HEK293 (cell line): ENCODE measurements at regions not wholly inside any gene's neighbourhood (a gene's known extent, or its start where the extent isn't known, plus 50 kb on each side); places are given as distances from the start of the nearest gene placed in this dataset.
A peak's percentile ranks its signal among the peaks of the same experiment; 100 is the strongest.
"Not testable (repeated sequence)": the region's sequence is repeated elsewhere in the genome, so short reads cannot be mapped to it uniquely, and the experiment has no call there.

ENCODE experiments used
- CTCF ChIA-PET: fragments of 350-600 bp; formaldehyde crosslinking; extraction: SDS; loops from one replicate; lab custom pipeline; 2021; ENCODE audit warnings: antibody characterized with exemption; lab: Yijun Ruan, JAX
- POLR2A ChIA-PET: fragments of 300-600 bp; formaldehyde crosslinking; extraction: SDS; loops from one replicate; lab custom pipeline; 2020; ENCODE audit warnings: antibody characterized with exemption, inconsistent platforms; lab: Yijun Ruan, JAX
- H3K27ac ChIP-seq: fragments of 200-500 bp; sonication (Bioruptor generic); 2 replicates; pipeline ENCODE4 v1.5.1; 2014; ENCODE audit warnings: low read depth, low read length, control low read depth, inconsistent platforms; ENCODE audit errors: extremely low read depth
- H3K36me3 ChIP-seq, 2 experiments: fragments of 200-500 bp in 1 of 2; sonication (Bioruptor generic) in 1 of 2; 1 replicate in 1 of 2; 2 replicates in 1 of 2; pipeline ENCODE4 v1.5.1; 2014 to 2017; ENCODE audit warnings: inconsistent platforms in 2 of 2, low read length in 2 of 2; ENCODE audit not compliant: control insufficient read depth in 2 of 2, insufficient read depth in 1 of 2
- H3K4me1 ChIP-seq: fragments of 200-500 bp; sonication (Bioruptor generic); 2 replicates; pipeline ENCODE4 v1.5.1; 2014; ENCODE audit warnings: mild to moderate bottlenecking, low read length, inconsistent platforms; ENCODE audit not compliant: control insufficient read depth, insufficient read depth
- H3K4me3 ChIP-seq: 2 replicates; pipeline ENCODE4 v1.5.1; 2011; ENCODE audit warnings: low read depth, mild to moderate bottlenecking, control low read depth, low read length, moderate library complexity
- H3K9me3 ChIP-seq: fragments of 200-500 bp; sonication (Bioruptor generic); 2 replicates; pipeline ENCODE4 v1.5.1; 2014; ENCODE audit warnings: low read depth, low read length, inconsistent platforms; ENCODE audit not compliant: control insufficient read depth, insufficient read depth
- GLIS2 ChIP-seq: fragments of 450-650 bp; formaldehyde crosslinking; IDR thresholded peaks from 2 replicates; pipeline ENCODE4 v1.5.1; 2016; ENCODE audit warnings: missing biosample characterization, missing genetic modification characterization
- SETDB1 ChIP-seq: IDR thresholded peaks from one replicate; pipeline ENCODE4 v1.6.1; 2017; ENCODE audit warnings: mild to moderate bottlenecking, low read length, moderate library complexity, mixed read lengths; ENCODE audit not compliant: insufficient read length
- TCF7L2 ChIP-seq: IDR thresholded peaks from 2 replicates; pipeline ENCODE4 v1.6.1; 2011; ENCODE audit warnings: low read depth, mild to moderate bottlenecking, inconsistent platforms, low read length, moderate library complexity, borderline replicate concordance
- ZBTB1 ChIP-seq: fragments of 450-650 bp; formaldehyde crosslinking; IDR thresholded peaks from 2 replicates; pipeline ENCODE4 v1.5.1; 2016; ENCODE audit warnings: missing biosample characterization, missing genetic modification characterization
- ZBTB10 ChIP-seq: fragments of 450-650 bp; formaldehyde crosslinking; IDR thresholded peaks from 2 replicates; pipeline ENCODE4 v1.5.1; 2016; ENCODE audit warnings: missing biosample characterization, missing genetic modification characterization
- ZNF155 ChIP-seq: fragments of 450-650 bp; formaldehyde crosslinking; IDR thresholded peaks from 2 replicates; pipeline ENCODE4 v1.5.1; 2016; ENCODE audit warnings: missing biosample characterization, missing genetic modification characterization
- ZNF221 ChIP-seq: fragments of 450-650 bp; formaldehyde crosslinking; IDR thresholded peaks from 2 replicates; pipeline ENCODE4 v1.5.1; 2017; ENCODE audit warnings: missing biosample characterization, missing genetic modification characterization, borderline replicate concordance
- ZNF266 ChIP-seq: fragments of 450-650 bp; formaldehyde crosslinking; IDR thresholded peaks from 2 replicates; pipeline ENCODE4 v1.5.1; 2016; ENCODE audit warnings: missing biosample characterization, missing genetic modification characterization, low read depth
- ZNF366 ChIP-seq: fragments of 450-650 bp; formaldehyde crosslinking; conservative IDR thresholded peaks from 2 replicates; pipeline ENCODE4 v1.5.1; 2016; ENCODE audit warnings: missing biosample characterization, missing genetic modification characterization
- ZNF398 ChIP-seq: fragments of 450-650 bp; formaldehyde crosslinking; IDR thresholded peaks from 2 replicates; pipeline ENCODE4 v1.5.1; 2017; ENCODE audit warnings: missing biosample characterization, missing genetic modification characterization
- ZNF561 ChIP-seq: fragments of 450-650 bp; IDR thresholded peaks from 2 replicates; pipeline ENCODE4 v1.5.1; 2018; ENCODE audit warnings: missing biosample characterization, missing genetic modification characterization, borderline replicate concordance
- ZNF629 ChIP-seq: fragments of 450-650 bp; formaldehyde crosslinking; IDR thresholded peaks from 2 replicates; pipeline ENCODE4 v1.5.1; 2017; ENCODE audit warnings: missing biosample characterization, missing genetic modification characterization
- ZNF792 ChIP-seq: fragments of 450-650 bp; formaldehyde crosslinking; IDR thresholded peaks from 2 replicates; pipeline ENCODE4 v1.5.1; 2016; ENCODE audit warnings: missing biosample characterization, missing genetic modification characterization
- ZSCAN16 ChIP-seq: fragments of 450-650 bp; formaldehyde crosslinking; IDR thresholded peaks from 2 replicates; pipeline ENCODE4 v1.5.1; 2016; ENCODE audit warnings: missing biosample characterization, missing genetic modification characterization
- TF ChIP-seq, protein P1 (sequence below): fragments of 450-650 bp; formaldehyde crosslinking; IDR thresholded peaks from 2 replicates; pipeline ENCODE4 v1.5.1; 2016; ENCODE audit warnings: missing biosample characterization, missing genetic modification characterization
- TF ChIP-seq, protein P2 (sequence below): fragments of 450-650 bp; formaldehyde crosslinking; IDR thresholded peaks from 2 replicates; pipeline ENCODE4 v1.5.1; 2016; ENCODE audit warnings: missing biosample characterization, missing genetic modification characterization
- TF ChIP-seq, protein P3 (sequence below): fragments of 450-650 bp; formaldehyde crosslinking; IDR thresholded peaks from 2 replicates; pipeline ENCODE4 v1.5.1; 2016; ENCODE audit warnings: missing biosample characterization, missing genetic modification characterization

GRCh38 chr7:50251765-50252164, 52.8 kb upstream of the IKZF1 start:
- TF ChIP-seq ZSCAN16 (tag by site-specific recombination) = no peak
- TF ChIP-seq GLIS2 (tag by site-specific recombination) = no peak
- no peak for TF ChIP-seq ZNF629 (tag by site-specific recombination)
- TF ChIP-seq ZNF221 (tag by site-specific recombination) = no peak
- no peak for TF ChIP-seq ZNF561 (tag by site-specific recombination)
- TF ChIP-seq, protein P1, sequence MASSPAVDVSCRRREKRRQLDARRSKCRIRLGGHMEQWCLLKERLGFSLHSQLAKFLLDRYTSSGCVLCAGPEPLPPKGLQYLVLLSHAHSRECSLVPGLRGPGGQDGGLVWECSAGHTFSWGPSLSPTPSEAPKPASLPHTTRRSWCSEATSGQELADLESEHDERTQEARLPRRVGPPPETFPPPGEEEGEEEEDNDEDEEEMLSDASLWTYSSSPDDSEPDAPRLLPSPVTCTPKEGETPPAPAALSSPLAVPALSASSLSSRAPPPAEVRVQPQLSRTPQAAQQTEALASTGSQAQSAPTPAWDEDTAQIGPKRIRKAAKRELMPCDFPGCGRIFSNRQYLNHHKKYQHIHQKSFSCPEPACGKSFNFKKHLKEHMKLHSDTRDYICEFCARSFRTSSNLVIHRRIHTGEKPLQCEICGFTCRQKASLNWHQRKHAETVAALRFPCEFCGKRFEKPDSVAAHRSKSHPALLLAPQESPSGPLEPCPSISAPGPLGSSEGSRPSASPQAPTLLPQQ (tag by site-specific recombination) = no peak
- TF ChIP-seq TCF7L2 = no peak
- ChIA-PET CTCF (no interaction called here), POLR2A (no interaction called here)

GRCh38 chr7:50246551-50246950, 58.0 kb upstream of the IKZF1 start:
- TF ChIP-seq ZBTB1 (tag by site-specific recombination) (no peak), ZNF266 (no peak), SETDB1 (peak; percentile 70), ZNF792 (tag by site-specific recombination) (no peak)
- no peak overlapping the region for H3K4me3 ChIP-seq
- ChIA-PET POLR2A (no interaction called here), CTCF (no interaction called here)
- H3K4me1 ChIP-seq = no peaks in the 10 kb centered on the region
- no peaks in the 10 kb centered on the region for H3K36me3 ChIP-seq
- no peaks in the 10 kb centered on the region for H3K9me3 ChIP-seq
- no peak overlapping the region for H3K27ac ChIP-seq

More at GRCh38 chr7:50251765-50252164, 52.8 kb upstream of the IKZF1 start:
- H3K4me1 ChIP-seq = no peaks in the 10 kb centered on the region
- H3K4me3 ChIP-seq = no peak overlapping the region
- H3K27ac ChIP-seq = no peak overlapping the region
- H3K36me3 ChIP-seq = no peaks in the 10 kb centered on the region
- no peaks in the 10 kb centered on the region for H3K9me3 ChIP-seq

DNA sequence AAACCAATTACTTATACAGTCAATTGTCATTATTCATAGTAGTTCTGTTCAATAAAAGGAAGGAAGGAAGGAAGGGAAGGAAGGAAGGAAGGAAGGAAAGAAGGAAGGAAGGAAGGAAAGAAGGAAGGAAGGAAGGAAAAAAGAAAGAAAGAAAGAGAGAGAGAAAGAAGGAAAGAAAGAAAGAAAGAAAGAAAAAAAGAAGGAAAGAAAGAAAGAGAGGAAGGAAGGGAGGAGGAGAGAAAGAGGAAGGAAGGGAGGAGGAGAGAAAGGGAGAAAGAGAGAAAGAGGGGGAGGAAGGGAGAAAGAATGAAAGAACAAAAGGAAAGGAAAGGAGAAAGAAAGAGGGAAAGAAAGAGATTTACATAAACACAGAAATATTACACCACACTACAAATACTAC, 62.4 kb upstream of the IKZF1 start:
- POLR2A ChIA-PET, H3K27ac ChIP-seq, H3K4me1 ChIP-seq, H3K4me3 ChIP-seq, H3K9me3 ChIP-seq, CTCF ChIA-PET, H3K36me3 ChIP-seq: not testable (repeated sequence)
- peak; percentile 59 for TF ChIP-seq ZNF366 (tag by site-specific recombination)

DNA sequence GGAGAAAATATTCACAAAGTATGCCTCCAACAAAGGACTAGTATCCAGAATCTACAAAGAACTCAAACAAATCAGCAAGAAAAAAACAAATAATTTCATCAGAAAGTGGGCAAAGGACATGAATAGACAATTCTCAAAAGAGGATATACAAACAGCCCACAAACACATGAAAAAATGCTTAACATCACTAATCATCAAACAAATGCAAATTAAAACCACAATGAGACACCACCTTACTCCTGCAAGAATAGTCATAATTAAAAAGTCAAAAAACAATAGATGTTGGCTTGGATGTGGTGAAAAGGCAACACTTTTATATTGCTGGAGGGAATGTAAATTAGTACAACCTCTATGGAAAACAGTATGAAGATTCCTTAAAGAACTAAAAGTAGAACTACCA, 63.8 kb upstream of the IKZF1 start:
- H3K9me3 ChIP-seq, H3K4me1 ChIP-seq, H3K27ac ChIP-seq, CTCF ChIA-PET, POLR2A ChIA-PET, H3K36me3 ChIP-seq, H3K4me3 ChIP-seq: not testable (repeated sequence)

DNA sequence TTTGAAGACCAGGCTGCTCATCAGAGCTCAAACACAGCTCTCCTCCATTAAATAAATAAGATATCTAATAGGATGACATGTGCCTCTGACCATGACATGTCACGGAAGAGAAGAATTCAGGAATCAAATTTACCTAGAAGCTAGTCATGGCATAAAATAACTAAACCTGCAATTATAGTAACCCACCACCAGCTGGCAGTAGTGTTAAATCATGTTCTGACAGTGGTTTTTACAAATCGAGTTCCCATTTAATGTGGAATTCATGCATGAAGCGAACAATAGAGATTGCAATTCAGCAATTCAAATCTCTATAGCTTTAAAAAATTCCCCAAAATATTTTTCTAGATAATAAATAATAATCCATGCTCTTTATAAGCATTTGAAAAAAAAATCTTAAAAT, 74.6 kb upstream of the IKZF1 start:
- no peak overlapping the region for H3K4me3 ChIP-seq
- H3K27ac ChIP-seq = no peak overlapping the region
- ChIA-PET POLR2A (no interaction called here), CTCF (interaction anchor here (0.6 to 1.0 kb wide), 4 partner anchors 8 to 736 kb away, joined by 3 read pairs; no protein-coding TSS in a partner anchor)
- no peaks in the 10 kb centered on the region for H3K36me3 ChIP-seq
- H3K9me3 ChIP-seq = no peaks in the 10 kb centered on the region
- H3K4me1 ChIP-seq = no peaks in the 10 kb centered on the region
- TF ChIP-seq ZBTB10 (no peak), ZNF398 (tag by site-specific recombination) (no peak), ZNF155 (no peak)
- TF ChIP-seq, protein P2, sequence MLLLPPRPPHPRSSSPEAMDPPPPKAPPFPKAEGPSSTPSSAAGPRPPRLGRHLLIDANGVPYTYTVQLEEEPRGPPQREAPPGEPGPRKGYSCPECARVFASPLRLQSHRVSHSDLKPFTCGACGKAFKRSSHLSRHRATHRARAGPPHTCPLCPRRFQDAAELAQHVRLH (tag by site-specific recombination) = no peak
- TF ChIP-seq, protein P3, sequence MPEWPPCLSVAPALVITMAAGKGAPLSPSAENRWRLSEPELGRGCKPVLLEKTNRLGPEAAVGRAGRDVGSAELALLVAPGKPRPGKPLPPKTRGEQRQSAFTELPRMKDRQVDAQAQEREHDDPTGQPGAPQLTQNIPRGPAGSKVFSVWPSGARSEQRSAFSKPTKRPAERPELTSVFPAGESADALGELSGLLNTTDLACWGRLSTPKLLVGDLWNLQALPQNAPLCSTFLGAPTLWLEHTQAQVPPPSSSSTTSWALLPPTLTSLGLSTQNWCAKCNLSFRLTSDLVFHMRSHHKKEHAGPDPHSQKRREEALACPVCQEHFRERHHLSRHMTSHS (tag by site-specific recombination) = no peak
